Stimulated activated naive CD8-positive, alpha-beta T cell treated with anti-CD3 and anti-CD28 coated beads, Interleukin-15, Interleukin-2, amounts not matched to agents 100 ng/mL and 50 ng/mL, for 24 hours (primary cell): ENCODE measurements at regions not wholly inside any gene's neighbourhood (a gene's known extent, or its start where the extent isn't known, plus 50 kb on each side); places are given as distances from the start of the nearest gene placed in this dataset.

Experiments
- H3K27ac Mint-ChIP-seq: one replicate; pipeline ENCODE4 v1.8.0; 2021; ENCODE audit warnings: mild to moderate bottlenecking, mixed read lengths
- H3K27me3 Mint-ChIP-seq: one replicate; pipeline ENCODE4 v1.8.0; 2021; ENCODE audit warnings: mixed read lengths
- H3K36me3 Mint-ChIP-seq: one replicate; pipeline ENCODE4 v1.8.0; 2021; ENCODE audit warnings: low read depth, mixed read lengths
- H3K4me1 Mint-ChIP-seq: one replicate; pipeline ENCODE4 v1.8.0; 2021; ENCODE audit warnings: low read depth, mixed read lengths
- H3K4me3 Mint-ChIP-seq: one replicate; pipeline ENCODE4 v1.8.0; 2021; ENCODE audit warnings: mild to moderate bottlenecking, mixed read lengths
- H3K9me3 Mint-ChIP-seq: one replicate; pipeline ENCODE4 v1.8.0; 2021; ENCODE audit warnings: mixed read lengths

GRCh38 chr12:111285200-111285599, 83.7 kb downstream of the PHETA1 start:
- H3K4me1 Mint-ChIP-seq, result no peaks in the 10 kb centered on the region
- H3K4me3 Mint-ChIP-seq, result no peak overlapping the region
- no peak overlapping the region for H3K27ac Mint-ChIP-seq
- no peaks in the 10 kb centered on the region for H3K36me3 Mint-ChIP-seq
- H3K27me3 Mint-ChIP-seq, result peaks cover 10% of the 10 kb centered on the region
- H3K9me3 Mint-ChIP-seq, result peaks cover 13% of the 10 kb centered on the region

- H3K36me3 Mint-ChIP-seq, result no peaks in the 10 kb centered on the region
- no peak overlapping the region for H3K4me3 Mint-ChIP-seq
- peaks cover 13% of the 10 kb centered on the region for H3K9me3 Mint-ChIP-seq
- peaks cover 10% of the 10 kb centered on the region for H3K27me3 Mint-ChIP-seq
- no peak overlapping the region for H3K27ac Mint-ChIP-seq
- no peaks in the 10 kb centered on the region for H3K4me1 Mint-ChIP-seq
Measured at GRCh38 chr12:111284709-111285108, 84.2 kb downstream of the PHETA1 start.

GRCh38 chr12:111283966-111284365, 84.9 kb downstream of the PHETA1 start:
- no peaks in the 10 kb centered on the region for H3K36me3 Mint-ChIP-seq
- no peak overlapping the region for H3K27ac Mint-ChIP-seq
- no peaks in the 10 kb centered on the region for H3K4me1 Mint-ChIP-seq
- peaks cover 13% of the 10 kb centered on the region for H3K9me3 Mint-ChIP-seq
- H3K4me3 Mint-ChIP-seq, result no peak overlapping the region
- peaks cover 10% of the 10 kb centered on the region for H3K27me3 Mint-ChIP-seq

- Mint-ChIP-seq H3K27ac (no peak overlapping the region), H3K27me3 (peaks cover 10% of the 10 kb centered on the region), H3K36me3 (no peaks in the 10 kb centered on the region), H3K4me3 (no peak overlapping the region), H3K4me1 (no peaks in the 10 kb centered on the region), H3K9me3 (peaks cover 13% of the 10 kb centered on the region)
Measured at GRCh38 chr12:111283521-111283920, 85.4 kb downstream of the PHETA1 start.

- peaks cover 13% of the 10 kb centered on the region for H3K9me3 Mint-ChIP-seq
- H3K36me3 Mint-ChIP-seq, result no peaks in the 10 kb centered on the region
- H3K27me3 Mint-ChIP-seq, result peaks cover 13% of the 10 kb centered on the region
- no peaks in the 10 kb centered on the region for H3K4me1 Mint-ChIP-seq
- H3K4me3 Mint-ChIP-seq, result no peak overlapping the region
- H3K27ac Mint-ChIP-seq, result no peak overlapping the region
Measured at GRCh38 chr12:111277570-111277969, 91.3 kb downstream of the PHETA1 start.

GRCh38 chr12:111276146-111276545, 92.7 kb downstream of the PHETA1 start:
- Mint-ChIP-seq H3K27ac (no peak overlapping the region), H3K27me3 (peaks cover 9% of the 10 kb centered on the region), H3K9me3 (peaks cover 7% of the 10 kb centered on the region), H3K36me3 (no peaks in the 10 kb centered on the region), H3K4me3 (no peak overlapping the region), H3K4me1 (no peaks in the 10 kb centered on the region)

GRCh38 chr12:111275308-111275707, 93.6 kb downstream of the PHETA1 start:
- no peaks in the 10 kb centered on the region for H3K4me1 Mint-ChIP-seq
- H3K4me3 Mint-ChIP-seq, result no peak overlapping the region
- H3K36me3 Mint-ChIP-seq, result no peaks in the 10 kb centered on the region
- no peak overlapping the region for H3K27ac Mint-ChIP-seq
- H3K9me3 Mint-ChIP-seq, result no peaks in the 10 kb centered on the region
- peaks cover 3% of the 10 kb centered on the region for H3K27me3 Mint-ChIP-seq

- Mint-ChIP-seq H3K9me3 (no peaks in the 10 kb centered on the region), H3K36me3 (no peaks in the 10 kb centered on the region), H3K4me3 (no peak overlapping the region), H3K27me3 (peaks cover 3% of the 10 kb centered on the region), H3K4me1 (no peaks in the 10 kb centered on the region), H3K27ac (no peak overlapping the region)
Measured at GRCh38 chr12:111274777-111275176, 94.1 kb downstream of the PHETA1 start.

GRCh38 chr12:111271674-111272418, 97.0 kb downstream of the PHETA1 start:
- H3K27me3 Mint-ChIP-seq, result peaks cover 3% of the 10 kb centered on the region
- no peak overlapping the region for H3K4me3 Mint-ChIP-seq
- no peaks in the 10 kb centered on the region for H3K4me1 Mint-ChIP-seq
- H3K36me3 Mint-ChIP-seq, result no peaks in the 10 kb centered on the region
- H3K9me3 Mint-ChIP-seq, result no peaks in the 10 kb centered on the region
- no peak overlapping the region for H3K27ac Mint-ChIP-seq

GRCh38 chr12:111270774-111271173, 98.1 kb downstream of the PHETA1 start:
- H3K4me1 Mint-ChIP-seq, result no peaks in the 10 kb centered on the region
- no peak overlapping the region for H3K4me3 Mint-ChIP-seq
- no peak overlapping the region for H3K27ac Mint-ChIP-seq
- H3K9me3 Mint-ChIP-seq, result no peaks in the 10 kb centered on the region
- no peaks in the 10 kb centered on the region for H3K36me3 Mint-ChIP-seq
- H3K27me3 Mint-ChIP-seq, result no peaks in the 10 kb centered on the region

- no peaks in the 10 kb centered on the region for H3K4me1 Mint-ChIP-seq
- H3K9me3 Mint-ChIP-seq, result no peaks in the 10 kb centered on the region
- H3K36me3 Mint-ChIP-seq, result no peaks in the 10 kb centered on the region
- no peak overlapping the region for H3K27ac Mint-ChIP-seq
- H3K4me3 Mint-ChIP-seq, result no peak overlapping the region
- no peaks in the 10 kb centered on the region for H3K27me3 Mint-ChIP-seq
Measured at GRCh38 chr12:111270239-111270638, 98.7 kb downstream of the PHETA1 start.

GRCh38 chr12:111269718-111270117, 99.2 kb downstream of the PHETA1 start:
- H3K9me3 Mint-ChIP-seq, result no peaks in the 10 kb centered on the region
- no peak overlapping the region for H3K27ac Mint-ChIP-seq
- H3K4me1 Mint-ChIP-seq, result no peaks in the 10 kb centered on the region
- H3K27me3 Mint-ChIP-seq, result no peaks in the 10 kb centered on the region
- no peak overlapping the region for H3K4me3 Mint-ChIP-seq
- H3K36me3 Mint-ChIP-seq, result no peaks in the 10 kb centered on the region

- Mint-ChIP-seq H3K27ac (no peak overlapping the region), H3K36me3 (no peaks in the 10 kb centered on the region), H3K27me3 (no peaks in the 10 kb centered on the region), H3K4me3 (no peak overlapping the region), H3K9me3 (no peaks in the 10 kb centered on the region), H3K4me1 (no peaks in the 10 kb centered on the region)
Measured at GRCh38 chr12:111268738-111269572, 99.9 kb downstream of the PHETA1 start.

- no peaks in the 10 kb centered on the region for H3K36me3 Mint-ChIP-seq
- H3K9me3 Mint-ChIP-seq, result no peaks in the 10 kb centered on the region
- no peaks in the 10 kb centered on the region for H3K4me1 Mint-ChIP-seq
- H3K27ac Mint-ChIP-seq, result no peak overlapping the region
- no peak overlapping the region for H3K4me3 Mint-ChIP-seq
- peaks cover 4% of the 10 kb centered on the region for H3K27me3 Mint-ChIP-seq
Measured at GRCh38 chr12:111267144-111267543, 101.8 kb downstream of the PHETA1 start.

GRCh38 chr12:111261911-111262676, 106.8 kb downstream of the PHETA1 start:
- no peaks in the 10 kb centered on the region for H3K4me1 Mint-ChIP-seq
- H3K36me3 Mint-ChIP-seq, result no peaks in the 10 kb centered on the region
- no peaks in the 10 kb centered on the region for H3K9me3 Mint-ChIP-seq
- H3K27ac Mint-ChIP-seq, result no peak overlapping the region
- H3K27me3 Mint-ChIP-seq, result peaks cover 4% of the 10 kb centered on the region
- H3K4me3 Mint-ChIP-seq, result no peak overlapping the region
